IMR-90 (cell line): ENCODE measurements at regions not wholly inside any gene's neighbourhood (a gene's known extent, or its start where the extent isn't known, plus 50 kb on each side); places are given as distances from the start of the nearest gene placed in this dataset.

Experiments used
- ATAC-seq: fragments of 200-7000 bp; cut with Tn5 transposase; 2 replicates; pipeline ENCODE4 v1.9.1; 2020; ENCODE audit warnings: low read depth, mild to moderate bottlenecking, moderate library complexity
- BruUV-seq: library from RNA; stranded (reverse); fragments of 400-500 nt; replicated peaks from 2 replicates; lab custom pipeline; 2021; lab: Mats Ljungman, UMichigan
- CTCF ChIA-PET: fragments of 300-600 bp; formaldehyde crosslinking; extraction: SDS; loops from one replicate; lab custom pipeline; 2021; ENCODE audit warnings: antibody characterized with exemption; lab: Yijun Ruan, JAX
- POLR2A ChIA-PET: fragments of 300-600 bp; sonication (Branson Sonifier 250); formaldehyde crosslinking; loops from one replicate; lab custom pipeline; 2022; ENCODE audit warnings: antibody characterized with exemption; ENCODE audit not compliant: unreplicated experiment; lab: Charles Lee
- DNase-seq: peaks from one replicate; pipeline ENCODE4 v3.0.0; 2013
- H2AFZ ChIP-seq: replicated peaks from 2 replicates; pipeline ENCODE3; 2013; ENCODE audit warnings: low read length, mild to moderate bottlenecking; ENCODE audit not compliant: poor library complexity
- H2AK5ac ChIP-seq: 2 replicates; pipeline ENCODE4 v1.6.1; 2013; ENCODE audit warnings: low read depth, low read length, inconsistent platforms
- H2AK9ac ChIP-seq: replicated peaks from 2 replicates; pipeline ENCODE3; 2013; ENCODE audit warnings: mild to moderate bottlenecking, low read depth, low read length, moderate library complexity; ENCODE audit not compliant: poor library complexity
- H2BK120ac ChIP-seq: 2 replicates; pipeline ENCODE4 v1.6.1; 2013; ENCODE audit warnings: low read depth, low read length, inconsistent platforms
- H2BK15ac ChIP-seq: 3 replicates; pipeline ENCODE4 v1.6.1; 2013; ENCODE audit warnings: low read depth, low read length, inconsistent platforms
- H2BK20ac ChIP-seq: 2 replicates; pipeline ENCODE4 v1.6.1; 2013; ENCODE audit warnings: low read depth, mild to moderate bottlenecking, inconsistent platforms, low read length, moderate library complexity
- H2BK5ac ChIP-seq: 2 replicates; pipeline ENCODE4 v1.6.1; 2013; ENCODE audit warnings: mild to moderate bottlenecking, low read depth, low read length, inconsistent platforms; ENCODE audit not compliant: poor library complexity, severe bottlenecking
- H3K14ac ChIP-seq: replicated peaks from 2 replicates; pipeline ENCODE4 v1.6.1; 2013; ENCODE audit warnings: low read depth, low read length, inconsistent platforms
- H3K18ac ChIP-seq: 2 replicates; pipeline ENCODE4 v1.6.1; 2013; ENCODE audit warnings: low read depth, low read length, control low read depth
- H3K23ac ChIP-seq: 2 replicates; pipeline ENCODE4 v1.6.1; 2013; ENCODE audit warnings: low read depth, low read length, inconsistent platforms
- H3K27ac ChIP-seq: 2 replicates; pipeline ENCODE4 v1.5.1; 2013; ENCODE audit warnings: mild to moderate bottlenecking, control low read depth, low read length; ENCODE audit not compliant: insufficient read depth
- H3K27me3 ChIP-seq: 2 replicates; pipeline ENCODE4 v1.6.1; 2013; ENCODE audit warnings: low read length; ENCODE audit not compliant: control insufficient read depth, insufficient read depth
- H3K36me3 ChIP-seq: 2 replicates; pipeline ENCODE4 v1.6.1; 2013; ENCODE audit warnings: low read length, mixed read lengths; ENCODE audit not compliant: control insufficient read depth, insufficient read depth
- H3K4ac ChIP-seq: 2 replicates; pipeline ENCODE4 v1.6.1; 2013; ENCODE audit warnings: low read depth, low read length, inconsistent platforms
- H3K4me1 ChIP-seq: 2 replicates; pipeline ENCODE4 v1.6.1; 2013; ENCODE audit warnings: low read length, mixed read lengths; ENCODE audit not compliant: control insufficient read depth, insufficient read depth
- H3K4me2 ChIP-seq: 2 replicates; pipeline ENCODE4 v1.6.1; 2013; ENCODE audit warnings: low read depth, mild to moderate bottlenecking, control low read depth, low read length, moderate library complexity
- H3K4me3 ChIP-seq: 2 replicates; pipeline ENCODE4 v1.5.1; 2013; ENCODE audit warnings: low read depth, mild to moderate bottlenecking, control low read depth, low read length, moderate library complexity; ENCODE audit not compliant: insufficient read depth
- H3K56ac ChIP-seq: 2 replicates; pipeline ENCODE4 v1.6.1; 2013; ENCODE audit warnings: low read length, inconsistent platforms; ENCODE audit not compliant: insufficient read depth; ENCODE audit errors: extremely low read depth
- H3K79me1 ChIP-seq, 2 experiments: 2 replicates each; pipeline ENCODE4 v1.6.1; 2013; ENCODE audit warnings: low read length in 2 of 2, inconsistent platforms in 1 of 2, low read depth in 1 of 2
- H3K9ac ChIP-seq: 2 replicates; pipeline ENCODE4 v1.6.1; 2013; ENCODE audit warnings: low read depth, low read length, control low read depth
- H3K9me1 ChIP-seq: 2 replicates; pipeline ENCODE4 v1.6.1; 2013; ENCODE audit warnings: low read length, inconsistent platforms; ENCODE audit not compliant: insufficient read depth
- H3K9me3 ChIP-seq: 2 replicates; pipeline ENCODE4 v1.6.1; 2013; ENCODE audit warnings: low read length; ENCODE audit not compliant: control insufficient read depth, insufficient read depth
- H4K20me1 ChIP-seq: 2 replicates; pipeline ENCODE4 v1.6.1; 2013; ENCODE audit warnings: low read length, inconsistent platforms; ENCODE audit not compliant: insufficient read depth
- H4K5ac ChIP-seq: 2 replicates; pipeline ENCODE4 v1.6.1; 2013; ENCODE audit warnings: mild to moderate bottlenecking, low read depth, low read length, control low read depth
- H4K8ac ChIP-seq, 2 experiments: 2 replicates each; pipeline ENCODE4 v1.6.1; 2013; ENCODE audit warnings: low read depth in 2 of 2, low read length in 2 of 2, control low read depth in 1 of 2, inconsistent platforms in 1 of 2
- H4K91ac ChIP-seq: 2 replicates; pipeline ENCODE4 v1.6.1; 2013; ENCODE audit warnings: low read depth, low read length, inconsistent platforms; ENCODE audit not compliant: insufficient read depth
- CEBPB ChIP-seq: IDR thresholded peaks from 2 replicates; pipeline ENCODE4 v1.6.1; 2012; ENCODE audit warnings: low read depth, low read length, improper control_type of control experiment
- CHD1 ChIP-seq: IDR thresholded peaks from 2 replicates; pipeline ENCODE4 v1.6.1; 2012; ENCODE audit warnings: low read depth, low read length, improper control_type of control experiment
- ELK1 ChIP-seq: fragments of 150-350 bp; IDR thresholded peaks from 2 replicates; pipeline ENCODE4 v1.6.1; 2016; ENCODE audit warnings: low read depth, mild to moderate bottlenecking, low read length, moderate library complexity, borderline replicate concordance
- FOS ChIP-seq: fragments of 150-350 bp; IDR thresholded peaks from 2 replicates; pipeline ENCODE4 v1.6.1; 2016; ENCODE audit warnings: low read depth, low read length
- RAD21 ChIP-seq: IDR thresholded peaks from 2 replicates; pipeline ENCODE4 v1.6.1; 2012; ENCODE audit warnings: low read length, improper control_type of control experiment
- RCOR1 ChIP-seq: IDR thresholded peaks from 2 replicates; pipeline ENCODE4 v1.6.1; 2012; ENCODE audit warnings: mild to moderate bottlenecking, low read length, improper control_type of control experiment; ENCODE audit not compliant: insufficient replicate concordance
- SMC3 ChIP-seq: fragments of 150-350 bp; IDR thresholded peaks from 2 replicates; pipeline ENCODE4 v1.6.1; 2016; ENCODE audit warnings: low read depth, mild to moderate bottlenecking, antibody characterized with exemption, low read length, moderate library complexity
- USF2 ChIP-seq: fragments of 150-350 bp; IDR thresholded peaks from 2 replicates; pipeline ENCODE4 v1.6.1; 2017; ENCODE audit warnings: mild to moderate bottlenecking, antibody characterized with exemption, low read length, low read depth
- WGBS, 2 experiments: methylation state at CpG; one replicate each; pipeline versions ENCODE4 v1.1.5 to v1.1.7; 2013; ENCODE audit warnings: missing lambda C conversion rate in 2 of 2; ENCODE audit not compliant: insufficient read length in 1 of 2; ENCODE audit errors: extremely low coverage in 2 of 2; 5-methylcytosine and 5-hydroxymethylcytosine counted together
- dilution Hi-C: fragments of 300-500 bp; cut with HindIII; formaldehyde crosslinking; loops from one replicate; pipeline ENCODE4 v1.14.3; 2018; ENCODE audit warnings: low sequenced_read_pairs; ENCODE audit not compliant: unreplicated experiment
- in situ Hi-C: fragments of 300-500 bp; cut with MboI; formaldehyde crosslinking; loops from 3 replicates; pipeline ENCODE4 v1.14.3; 2019; ENCODE audit warnings: low sequenced_read_pairs, inconsistent platforms, mixed read lengths
- intact Hi-C: fragments of 100-400 bp; cut with micrococcal nuclease; formaldehyde crosslinking; loops from 2 replicates; pipeline ENCODE4 v1.10.0; 2022

GRCh38 chr6:40892223-40892622, 146.8 kb downstream of the UNC5CL start:
- no peak overlapping the region for H2AK9ac ChIP-seq
- no peaks in the 10 kb centered on the region for H3K9me1 ChIP-seq
- no peak overlapping the region for H4K8ac ChIP-seq
- H2BK20ac ChIP-seq: no peak overlapping the region
- ATAC-seq: no peak
- in situ Hi-C loops (no loop called here), dilution Hi-C loops (no loop called here), intact Hi-C loops (no loop called here)
- no peak overlapping the region for H3K14ac ChIP-seq
- ChIA-PET CTCF (interaction anchor here (1.7 kb wide), 1 partner anchor 136 kb away, joined by 5 read pairs; no protein-coding TSS in a partner anchor), POLR2A (no interaction called here)
- H3K36me3 ChIP-seq: no peaks in the 10 kb centered on the region
- H3K56ac ChIP-seq: no peak overlapping the region
- H3K27me3 ChIP-seq: peaks cover 40% of the 10 kb centered on the region
- no peak overlapping the region for H3K4me2 ChIP-seq
- no peak overlapping the region for H2BK5ac ChIP-seq
- no peak overlapping the region for H4K91ac ChIP-seq
- no TSS peak for BruUV-seq
- no peaks in the 10 kb centered on the region for H3K4me1 ChIP-seq
- no peak overlapping the region for H3K4me3 ChIP-seq
- no peak overlapping the region for H3K27ac ChIP-seq
- no peak for DNase-seq
- no peak overlapping the region for H2BK120ac ChIP-seq
- H3K23ac ChIP-seq: no peak overlapping the region
- no peak overlapping the region for H2BK15ac ChIP-seq
- no peaks in the 10 kb centered on the region for H3K79me1 ChIP-seq
- TF ChIP-seq USF2: no peak
- TF ChIP-seq RAD21: no peak
- no peak for TF ChIP-seq CEBPB
- TF ChIP-seq FOS: no peak
- TF ChIP-seq SMC3: no peak
- TF ChIP-seq RCOR1: no peak
- no peak for TF ChIP-seq ELK1
- TF ChIP-seq CHD1: no peak
- no peaks in the 10 kb centered on the region for H4K20me1 ChIP-seq
- H2AK5ac ChIP-seq: no peak overlapping the region
- H2AFZ ChIP-seq: no peak overlapping the region
- no peak overlapping the region for H3K4ac ChIP-seq
- 43% methylated on average over 1 of the region's 8 CpGs; no CpG with 5 or more reads in 1 of the 2 experiments for WGBS, 2 experiments
- H3K18ac ChIP-seq: no peak overlapping the region
- no peaks in the 10 kb centered on the region for H3K9me3 ChIP-seq
- H3K9ac ChIP-seq: no peak overlapping the region
- no peak overlapping the region for H4K5ac ChIP-seq
